ENCODE measurements at regions not wholly inside any gene's neighbourhood (a gene's known extent, or its start where the extent isn't known, plus 50 kb on each side); places are given as distances from the start of the nearest gene placed in this dataset.

- no peak for DNase-seq
Measured at GRCh38 chr21:19712441-19712840, 1285.8 kb upstream of the NCAM2 start.

DNA sequence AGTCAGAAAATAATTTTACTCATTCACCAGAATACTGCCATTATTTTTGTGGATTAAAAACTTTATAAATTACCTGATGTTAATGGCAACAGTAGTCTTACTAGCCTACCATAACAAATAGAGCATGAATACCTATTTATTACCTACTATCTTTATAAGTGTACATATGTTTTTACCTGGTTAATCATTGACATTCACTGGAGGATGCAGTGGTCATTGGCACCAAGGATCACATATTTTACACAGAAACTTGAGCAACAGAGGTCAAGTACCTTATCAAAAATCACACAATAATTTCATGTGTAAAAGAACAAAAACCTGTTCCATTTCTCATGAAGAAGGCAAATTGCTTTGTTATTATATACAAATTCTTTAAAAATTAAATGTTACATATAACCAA is 1284.9 kb upstream of the NCAM2 start:
- DNase-seq, result no peak

GRCh38 chr21:19724081-19724480 is 1274.1 kb upstream of the NCAM2 start:
- no peak for DNase-seq

- no peak for DNase-seq
Measured at GRCh38 chr21:19731251-19731650, 1267.0 kb upstream of the NCAM2 start.

GRCh38 chr21:19759836-19760235 is 1238.4 kb upstream of the NCAM2 start:
- DNase-seq, result no peak

DNA sequence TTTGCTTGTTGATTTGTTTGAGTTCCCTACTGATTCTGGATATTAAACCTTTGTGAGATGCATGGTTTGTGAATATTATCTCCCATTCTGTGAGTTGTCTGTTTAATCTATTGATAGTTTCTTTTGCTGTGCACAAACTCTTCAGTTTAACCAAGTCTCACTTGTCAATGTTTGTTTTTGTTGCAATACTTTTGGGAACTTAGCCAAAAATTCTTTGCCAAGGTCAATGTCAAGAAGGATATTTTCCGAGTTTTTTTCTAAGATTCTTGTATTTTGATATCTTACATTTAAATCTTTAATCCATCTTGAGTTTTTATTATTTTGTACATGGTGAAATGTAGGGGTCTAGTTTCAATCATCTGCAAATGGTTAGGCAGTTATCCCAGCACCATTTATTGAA is 1230.7 kb upstream of the NCAM2 start:
- no peak for DNase-seq

- no peak for DNase-seq
Measured at GRCh38 chr21:19771881-19772280, 1226.3 kb upstream of the NCAM2 start.

GRCh38 chr21:19776076-19776475 is 1222.1 kb upstream of the NCAM2 start:
- DNase-seq, result no peak

- no peak for DNase-seq
Measured at GRCh38 chr21:19781881-19782652, 1216.1 kb upstream of the NCAM2 start.

- DNase-seq, result no peak
Measured at GRCh38 chr21:19785941-19786340, 1212.3 kb upstream of the NCAM2 start.

GRCh38 chr21:19792004-19792403 is 1206.2 kb upstream of the NCAM2 start:
- DNase-seq, result no peak

DNA sequence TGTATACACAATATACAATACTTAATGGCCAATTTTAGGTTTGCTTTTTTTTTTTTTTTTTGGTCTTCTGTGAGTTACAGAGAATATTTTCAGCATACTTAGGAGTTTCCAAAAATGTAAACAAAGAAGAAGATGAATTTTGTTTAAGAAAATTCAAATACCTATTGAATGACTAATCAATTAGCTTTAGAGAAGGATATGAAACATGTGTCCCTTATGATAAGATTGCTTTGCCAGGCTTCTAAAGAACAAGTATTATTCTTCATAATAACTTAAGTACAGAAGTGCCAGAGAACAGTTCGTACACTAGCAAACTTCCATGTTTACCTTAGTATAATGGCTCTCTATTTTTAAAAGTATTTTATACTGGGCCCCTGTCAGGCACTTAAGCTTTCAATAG is 1191.0 kb upstream of the NCAM2 start:
- no peak for DNase-seq

- DNase-seq, result no peak
Measured at GRCh38 chr21:19810779-19811178, 1187.4 kb upstream of the NCAM2 start.

- DNase-seq, result no peak
Measured at GRCh38 chr21:19830446-19830845, 1167.8 kb upstream of the NCAM2 start.

GRCh38 chr21:19832551-19832950 is 1165.7 kb upstream of the NCAM2 start:
- no peak for DNase-seq

GRCh38 chr21:19833082-19833481 is 1165.1 kb upstream of the NCAM2 start:
- no peak for DNase-seq

DNA sequence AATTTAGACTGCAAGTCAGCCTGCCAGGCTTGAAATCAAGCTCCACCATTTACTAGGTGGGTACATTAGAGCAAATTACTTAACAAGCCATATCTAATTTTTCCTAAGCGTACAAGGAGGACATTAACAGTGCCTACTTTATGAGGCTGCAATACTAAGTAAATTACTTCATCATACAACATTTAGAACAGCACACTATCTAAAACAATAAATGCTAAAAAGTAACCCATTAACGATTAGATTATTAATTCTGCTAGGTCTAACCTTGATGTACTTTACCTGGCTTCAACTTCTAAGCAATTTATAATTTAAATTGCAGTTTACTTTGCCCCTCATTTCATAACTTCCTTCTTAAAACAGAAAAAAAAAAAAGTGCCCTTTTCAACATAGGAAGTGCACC is 1155.6 kb upstream of the NCAM2 start:
- DNase-seq, result no peak

DNA sequence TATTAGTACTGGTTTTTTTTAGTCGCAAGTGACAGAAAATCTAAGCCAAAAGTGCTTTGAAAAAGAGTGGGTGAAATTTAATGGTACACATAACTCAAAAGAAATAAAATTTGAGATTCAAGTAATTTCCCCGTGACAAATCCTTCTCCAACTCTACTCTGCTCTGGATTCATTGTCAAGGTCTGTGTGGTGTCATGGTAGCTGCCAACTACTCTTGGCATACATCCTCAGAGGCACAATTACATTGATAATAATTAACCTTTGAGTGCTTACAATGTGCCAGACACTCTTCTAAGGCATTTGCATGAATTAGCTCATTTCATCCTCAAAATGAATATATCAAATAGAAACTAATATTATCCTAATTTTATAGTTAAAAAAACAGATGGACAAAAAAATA is 1153.9 kb upstream of the NCAM2 start:
- DNase-seq, result no peak

DNA sequence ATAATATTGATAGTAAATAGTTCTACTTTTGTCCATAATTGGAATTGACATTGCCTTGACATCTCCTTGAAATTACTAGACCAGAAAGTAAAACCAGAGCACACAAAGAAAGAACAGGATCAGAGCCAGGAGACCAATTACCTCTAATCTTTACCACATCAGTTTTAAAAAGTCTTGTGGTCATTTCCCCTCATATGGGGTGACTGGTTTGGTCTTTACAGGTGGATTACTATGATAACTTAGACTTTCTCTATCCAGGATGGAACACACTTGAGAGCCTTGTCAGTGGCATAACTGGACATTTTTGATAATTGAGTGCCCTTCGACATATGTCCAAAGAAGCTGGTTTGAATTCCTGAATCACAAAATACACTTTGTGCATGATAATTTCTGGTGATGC is 1148.1 kb upstream of the NCAM2 start:
- no peak for DNase-seq

DNA sequence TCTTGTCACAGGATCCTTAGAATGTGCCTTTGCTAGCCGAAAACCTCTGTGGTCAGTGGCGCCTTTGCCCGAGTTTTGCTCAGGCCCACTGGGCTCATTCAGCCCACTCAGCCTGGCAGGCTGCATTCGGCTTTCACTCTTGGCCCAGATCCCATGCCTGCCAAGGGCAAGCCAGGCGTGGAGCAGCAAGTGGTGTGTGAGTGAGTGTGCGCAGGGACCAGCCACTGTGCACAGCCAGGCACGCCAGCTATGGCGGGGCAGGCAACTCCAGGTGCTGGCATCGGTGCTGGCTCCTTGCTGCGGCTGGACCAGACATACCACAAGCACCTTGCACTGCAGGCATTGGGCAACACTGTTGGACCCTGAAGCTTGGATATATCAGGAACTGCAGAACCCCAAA is 1145.1 kb upstream of the NCAM2 start:
- DNase-seq, result no peak

GRCh38 chr21:19853709-19854575 is 1144.3 kb upstream of the NCAM2 start:
- no peak for DNase-seq

- DNase-seq, result no peak
Measured at GRCh38 chr21:19855522-19855921, 1142.7 kb upstream of the NCAM2 start.

DNA sequence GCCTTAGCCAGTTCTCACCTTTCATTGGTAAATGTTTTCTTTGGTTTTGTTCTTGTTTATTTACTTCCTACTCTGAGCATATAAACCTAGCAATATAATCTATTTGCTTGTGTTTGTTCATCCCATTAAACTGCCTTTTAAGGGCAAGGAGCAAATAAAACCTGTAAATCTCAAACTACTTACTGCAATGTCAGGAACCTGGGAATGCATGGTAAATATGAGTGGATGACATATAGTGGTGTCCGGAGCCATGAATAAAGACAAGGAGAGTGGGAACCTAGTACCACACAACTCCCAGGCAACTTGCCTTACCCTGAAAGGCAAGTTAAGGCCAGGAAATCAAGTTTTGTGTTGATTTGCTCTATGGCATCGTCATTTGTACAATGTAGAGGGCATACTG is 1133.7 kb upstream of the NCAM2 start:
- no peak for DNase-seq

- no peak for DNase-seq
Measured at GRCh38 chr21:19870682-19871081, 1127.5 kb upstream of the NCAM2 start.

Data from activated CD8-positive, alpha-beta memory T cell treated with anti-CD3 and anti-CD28 coated beads for 24 hours (primary cell).